ENCODE measurements at regions not wholly inside any gene's neighbourhood (a gene's known extent, or its start where the extent isn't known, plus 50 kb on each side); places are given as distances from the start of the nearest gene placed in this dataset.

- intact Hi-C loops (cut with micrococcal nuclease; ENCODE audit: unreplicated experiment), result no loop called here
Observed at GRCh38 chr7:12777257-12777656, 89.8 kb downstream of the ARL4A start.

GRCh38 chr7:12779947-12780346 lies 92.5 kb downstream of the ARL4A start:
- Histone ChIP-seq H3K4me3 (ENCODE audit: low read depth, low read length, poor library complexity, severe bottlenecking) (no peak overlapping the region), H3K4me2 (ENCODE audit: low read length) (no peak overlapping the region), H3K9me3 (ENCODE audit: low read length) (no peaks in the 10 kb centered on the region), H4K20me1 (ENCODE audit: insufficient read depth, low read length) (no peaks in the 10 kb centered on the region), H3K9me2 (ENCODE audit: insufficient read depth, low read length) (no peaks in the 10 kb centered on the region), H3K36me3 (ENCODE audit: insufficient read depth, low read length) (no peaks in the 10 kb centered on the region), H2AFZ (ENCODE audit: low read length) (no peak overlapping the region), H3K4me1 (ENCODE audit: insufficient read depth, low read length, poor library complexity, severe bottlenecking) (no peaks in the 10 kb centered on the region), H3K27ac (ENCODE audit: low read depth, low read length, poor library complexity, severe bottlenecking) (no peak overlapping the region), H3K79me2 (ENCODE audit: insufficient read depth, low read depth, low read length) (no peaks in the 10 kb centered on the region)
- intact Hi-C loops (cut with micrococcal nuclease; ENCODE audit: unreplicated experiment), result no loop called here
- BruUV-seq (replicated peaks), result no TSS peak
- POLR2A ChIA-PET, result interaction anchor here (1.7 kb wide), 1 partner anchor 11 kb away, joined by 6 read pairs; no protein-coding TSS in a partner anchor
- TF ChIP-seq EZH2phosphoT487 (IDR thresholded peaks at IDR 0.05; ENCODE audit: borderline replicate concordance, low read depth, low read length) (no peak), CTCF (conservative IDR thresholded peaks at IDR 0.05; ENCODE audit: low read length) (no peak)
- CTCF ChIA-PET (ENCODE audit: unreplicated experiment), result no interaction called here
- DNase-seq (ENCODE audit: low spot score), result no peak

More at GRCh38 chr7:12777257-12777656, 89.8 kb downstream of the ARL4A start:
- H3K27ac ChIP-seq (ENCODE audit: low read depth, low read length, poor library complexity, severe bottlenecking), result no peak overlapping the region
- ChIA-PET POLR2A (interaction anchor here (0.7 kb wide), 1 partner anchor 19 kb away, joined by 3 read pairs; no protein-coding TSS in a partner anchor), CTCF (ENCODE audit: unreplicated experiment) (no interaction called here)
- no peak for DNase-seq (ENCODE audit: low spot score)
- H2AFZ ChIP-seq (ENCODE audit: low read length), result no peak overlapping the region
- H3K36me3 ChIP-seq (ENCODE audit: insufficient read depth, low read length), result no peaks in the 10 kb centered on the region
- no peak overlapping the region for H3K4me2 ChIP-seq (ENCODE audit: low read length)
- BruUV-seq (replicated peaks), result no TSS peak
- H3K9me3 ChIP-seq (ENCODE audit: low read length), result no peaks in the 10 kb centered on the region
- no peak overlapping the region for H3K4me3 ChIP-seq (ENCODE audit: low read depth, low read length, poor library complexity, severe bottlenecking)
- no peaks in the 10 kb centered on the region for H3K9me2 ChIP-seq (ENCODE audit: insufficient read depth, low read length)
- no peak for TF ChIP-seq CTCF (conservative IDR thresholded peaks at IDR 0.05; ENCODE audit: low read length)
- H3K4me1 ChIP-seq (ENCODE audit: insufficient read depth, low read length, poor library complexity, severe bottlenecking), result no peaks in the 10 kb centered on the region
- H3K79me2 ChIP-seq (ENCODE audit: insufficient read depth, low read depth, low read length), result no peaks in the 10 kb centered on the region
- no peaks in the 10 kb centered on the region for H4K20me1 ChIP-seq (ENCODE audit: insufficient read depth, low read length)

- no peaks in the 10 kb centered on the region for H3K36me3 ChIP-seq (ENCODE audit: insufficient read depth, low read length)
- no peak overlapping the region for H3K4me2 ChIP-seq (ENCODE audit: low read length)
- no peaks in the 10 kb centered on the region for H3K4me1 ChIP-seq (ENCODE audit: insufficient read depth, low read length, poor library complexity, severe bottlenecking)
- intact Hi-C loops (cut with micrococcal nuclease; ENCODE audit: unreplicated experiment), result no loop called here
- POLR2A ChIA-PET, result no interaction called here
- CTCF ChIA-PET (ENCODE audit: unreplicated experiment), result no interaction called here
- no peaks in the 10 kb centered on the region for H3K9me3 ChIP-seq (ENCODE audit: low read length)
- no peaks in the 10 kb centered on the region for H3K9me2 ChIP-seq (ENCODE audit: insufficient read depth, low read length)
- H2AFZ ChIP-seq (ENCODE audit: low read length), result no peak overlapping the region
- no peak overlapping the region for H3K27ac ChIP-seq (ENCODE audit: low read depth, low read length, poor library complexity, severe bottlenecking)
- H4K20me1 ChIP-seq (ENCODE audit: insufficient read depth, low read length), result no peaks in the 10 kb centered on the region
- no peak for TF ChIP-seq EZH2phosphoT487 (IDR thresholded peaks at IDR 0.05; ENCODE audit: borderline replicate concordance, low read depth, low read length)
- no peak for TF ChIP-seq CTCF (conservative IDR thresholded peaks at IDR 0.05; ENCODE audit: low read length)
- BruUV-seq (replicated peaks), result no TSS peak
- DNase-seq (ENCODE audit: low spot score), result no peak
- no peak overlapping the region for H3K4me3 ChIP-seq (ENCODE audit: low read depth, low read length, poor library complexity, severe bottlenecking)
- H3K79me2 ChIP-seq (ENCODE audit: insufficient read depth, low read depth, low read length), result no peaks in the 10 kb centered on the region
Observed at GRCh38 chr7:12783421-12784095, 96.1 kb downstream of the ARL4A start.

All from OCI-LY7 (cell line).